SK-N-SH treated with all-trans-retinoic acid at 6 μM for 48 hours (cell line): ENCODE measurements at regions not wholly inside any gene's neighbourhood (a gene's known extent, or its start where the extent isn't known, plus 50 kb on each side); places are given as distances from the start of the nearest gene placed in this dataset.

Source experiments
- ARNTL ChIP-seq: fragments of 450-650 bp; formaldehyde crosslinking; IDR thresholded peaks from 2 replicates; pipeline ENCODE4 v1.5.0; 2020; ENCODE audit warnings: low read depth, mild to moderate bottlenecking, moderate library complexity, borderline replicate concordance
- BACH2 ChIP-seq: fragments of 250-450 bp; sonication (Bioruptor Pico); IDR thresholded peaks from 2 replicates; pipeline ENCODE4 v1.9.0; 2021; ENCODE audit warnings: mild to moderate bottlenecking, borderline replicate concordance
- CSDC2 ChIP-seq: fragments of 250-450 bp; sonication (Bioruptor Pico); IDR thresholded peaks from 2 replicates; pipeline ENCODE4 v1.5.0; 2020; ENCODE audit warnings: mild to moderate bottlenecking, moderate library complexity
- GLIS3 ChIP-seq: fragments of 250-450 bp; sonication (Bioruptor Pico); IDR thresholded peaks from 2 replicates; pipeline ENCODE4 v1.5.0; 2020; ENCODE audit warnings: mild to moderate bottlenecking, moderate library complexity
- ISL1 ChIP-seq: fragments of 250-450 bp; sonication (Bioruptor Pico); IDR thresholded peaks from 2 replicates; pipeline ENCODE4 v2.1.2; 2022; ENCODE audit warnings: mild to moderate bottlenecking, moderate library complexity
- POU6F1 ChIP-seq: fragments of 250-450 bp; sonication (Bioruptor Pico); IDR thresholded peaks from 2 replicates; pipeline ENCODE4 v1.8.0; 2021; ENCODE audit warnings: low read depth, mild to moderate bottlenecking, moderate library complexity, borderline replicate concordance

DNA sequence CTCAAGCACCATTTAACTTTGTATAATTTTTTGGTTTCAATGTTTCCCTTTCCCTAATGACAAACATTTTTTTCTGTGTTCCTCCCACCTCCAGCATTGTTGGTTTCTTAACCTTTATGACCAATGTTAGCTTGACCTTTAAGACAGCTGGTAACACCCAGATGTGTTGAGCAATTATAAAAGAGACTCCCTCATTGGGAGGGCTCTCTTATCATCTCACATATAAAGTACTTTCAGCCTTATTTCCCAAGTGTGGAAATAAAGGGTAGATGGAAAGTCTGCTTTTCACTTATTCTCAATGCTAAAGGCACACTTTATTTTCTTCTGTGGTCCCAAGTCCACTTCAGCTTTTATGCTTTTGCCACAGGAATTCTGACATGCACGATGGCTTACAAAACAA, 1420.4 kb downstream of the RAPGEF2 start:
- TF ChIP-seq ARNTL (no peak), ISL1 (CRISPR knock-in tag) (no peak), GLIS3 (CRISPR knock-in tag) (no peak), POU6F1 (CRISPR knock-in tag) (no peak), BACH2 (CRISPR knock-in tag) (no peak), CSDC2 (CRISPR knock-in tag) (no peak)
